Head of caudate nucleus (tissue), 42 donors: ENCODE measurements at regions not wholly inside any gene's neighbourhood (a gene's known extent, or its start where the extent isn't known, plus 50 kb on each side); places are given as distances from the start of the nearest gene placed in this dataset.
A peak's percentile ranks its signal among the peaks of the same experiment; 100 is the strongest.

ENCODE experiments used
- DNase-seq, 42 donors: peaks; one replicate each; pipeline versions ENCODE4 v3.0.0 to v3.0.0-alpha.2; 2020 to 2021; ENCODE audit warnings: mixed read lengths in 7 of 42
- intact Hi-C: fragments of 100-400 bp; cut with DNase I; formaldehyde crosslinking; loops from one replicate; pipeline ENCODE4 v1.15.0; 2022

GRCh38 chr3:5059782-5060181, 62.3 kb upstream of the ARL8B start:
- intact Hi-C loops: loop anchor here (10.0 kb wide), 1 partner anchor 345 kb away; no protein-coding TSS in a partner anchor
- no peak for DNase-seq

DNA sequence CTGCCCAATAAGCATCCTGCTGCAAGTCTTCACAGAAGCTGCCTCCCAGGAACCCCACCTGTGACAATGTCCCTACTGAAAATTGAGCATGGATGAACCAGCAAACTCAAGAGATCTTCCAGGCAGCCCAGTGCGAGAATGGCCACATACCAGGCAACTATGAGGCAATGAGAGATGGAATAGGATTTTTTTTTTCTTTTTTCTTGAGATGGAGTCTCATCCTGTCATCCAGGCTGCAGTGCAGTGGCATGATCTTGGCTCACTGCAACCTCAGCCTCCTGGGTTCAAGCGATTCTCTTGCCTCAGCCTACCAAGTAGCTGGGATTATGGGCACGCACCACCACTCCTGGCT, 60.9 kb upstream of the ARL8B start:
- intact Hi-C loops: no loop called here
- DNase-seq: no peak

DNA sequence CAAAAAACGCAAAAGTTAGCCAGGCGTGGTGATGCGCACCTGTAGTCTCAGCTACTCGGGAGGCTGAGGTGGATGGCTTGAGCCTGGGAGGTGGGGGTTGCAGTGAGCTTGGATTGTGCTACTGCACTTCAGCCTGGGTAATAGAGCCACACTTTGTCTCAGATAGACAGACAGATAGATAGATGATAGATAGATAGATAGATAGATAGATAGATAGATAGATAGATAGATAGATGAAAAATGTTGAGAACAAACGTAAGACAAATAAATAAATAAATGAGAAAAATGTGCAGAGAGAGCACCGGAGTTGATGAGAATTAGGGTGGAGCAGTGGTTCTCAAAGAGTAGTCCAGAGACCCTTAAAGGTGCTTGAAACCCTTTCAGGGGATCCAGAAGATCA, 58.4 kb upstream of the ARL8B start:
- no peak for DNase-seq

GRCh38 chr3:5068531-5069050, 53.5 kb upstream of the ARL8B start:
- no peak for DNase-seq
- intact Hi-C loops: no loop called here

More for the DNA sequence above, 58.4 kb upstream of the ARL8B start:
- intact Hi-C loops: no loop called here

GRCh38 chr3:5069627-5070026, 52.5 kb upstream of the ARL8B start:
- intact Hi-C loops: no loop called here
- DNase-seq: no peak

- DNase-seq: peak in 1 of 42 donors; percentile 4
- intact Hi-C loops: no loop called here
These were observed 51.0 kb upstream of the ARL8B start for GRCh38 chr3:5071061-5071460.

DNA sequence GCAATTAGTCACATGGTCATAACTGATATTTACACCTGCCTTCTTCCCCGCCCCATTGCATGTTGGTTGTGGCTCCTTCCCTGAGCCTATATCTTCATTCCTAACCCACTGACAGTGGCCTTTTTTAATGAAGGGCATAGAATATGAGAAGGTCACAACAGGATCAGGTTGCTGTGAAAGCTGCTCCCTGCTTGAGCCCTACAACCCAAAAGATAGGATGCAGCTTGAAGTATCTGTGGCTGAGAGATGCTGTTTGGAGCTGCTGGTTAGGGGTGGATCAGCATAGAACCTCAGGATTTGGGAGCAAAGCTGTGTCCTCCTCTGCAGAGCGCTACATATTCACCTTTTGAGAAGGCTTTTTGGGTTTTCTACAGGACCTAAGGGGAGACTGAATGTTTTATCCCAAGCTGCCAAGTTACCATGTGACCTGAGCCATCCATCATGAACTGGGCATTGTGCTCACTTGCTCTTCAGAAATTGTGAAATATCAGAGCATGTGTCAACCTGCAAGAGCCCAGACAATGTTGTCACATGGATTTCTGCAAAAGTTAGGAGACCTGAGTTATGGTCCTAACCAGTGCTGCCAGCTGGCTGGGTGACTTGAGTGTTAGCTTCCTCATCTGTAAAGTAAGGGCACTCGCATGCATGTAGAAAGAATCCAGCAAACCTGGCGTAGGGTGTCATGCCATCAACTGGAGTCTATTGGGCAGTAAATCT, 49.8 kb upstream of the ARL8B start:
- intact Hi-C loops: no loop called here
- peak in 1 of 42 donors; percentile 8 for DNase-seq
